ENCODE measurements at regions not wholly inside any gene's neighbourhood (a gene's known extent, or its start where the extent isn't known, plus 50 kb on each side); places are given as distances from the start of the nearest gene placed in this dataset.
"Not testable (repeated sequence)": the region's sequence is repeated elsewhere in the genome, so short reads cannot be mapped to it uniquely, and the experiment has no call there.

DNA sequence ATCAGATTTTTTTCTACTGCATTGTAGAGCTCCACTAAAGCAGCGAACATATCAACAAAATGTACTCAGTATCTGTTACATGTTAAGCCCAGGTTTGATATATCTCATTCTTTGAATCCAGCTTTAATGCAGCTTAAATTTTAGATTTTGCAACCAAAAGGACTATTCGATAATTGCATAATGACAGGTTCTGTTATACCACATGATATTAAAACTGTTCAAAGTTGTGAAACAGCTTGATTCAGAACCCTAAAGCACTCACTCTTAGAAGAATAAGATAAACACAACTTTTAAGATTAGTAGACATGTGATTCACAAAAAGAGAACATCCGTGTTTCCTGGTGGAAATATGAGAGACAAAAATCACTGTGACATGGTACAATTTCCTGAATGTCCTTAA, 427.9 kb downstream of the CDH11 start:
- Histone ChIP-seq H3K36me3 (ENCODE audit: insufficient read depth, low read length) (no peaks in the 10 kb centered on the region), H3K27me3 (ENCODE audit: control insufficient read depth, insufficient read depth, low read length) (no peaks in the 10 kb centered on the region), H3K9ac (ENCODE audit: low read depth, low read length) (no peak overlapping the region), H3K4me2 (ENCODE audit: low read length) (no peak overlapping the region), H3K4me3 (ENCODE audit: low read length) (no peak overlapping the region), H3K4me1 (ENCODE audit: control insufficient read depth, insufficient read depth, low read length) (peaks cover 7% of the 10 kb centered on the region), H3K9me3 (replicated peaks; ENCODE audit: low read length) (no peaks in the 10 kb centered on the region)

- Histone ChIP-seq H3K9ac (ENCODE audit: low read depth, low read length) (no peak overlapping the region), H3K4me2 (ENCODE audit: low read length) (no peak overlapping the region), H3K4me3 (ENCODE audit: low read length) (no peak overlapping the region), H3K36me3 (ENCODE audit: insufficient read depth, low read length) (no peaks in the 10 kb centered on the region), H3K27me3 (ENCODE audit: control insufficient read depth, insufficient read depth, low read length) (no peaks in the 10 kb centered on the region), H3K9me3 (replicated peaks; ENCODE audit: low read length) (no peaks in the 10 kb centered on the region), H3K4me1 (ENCODE audit: control insufficient read depth, insufficient read depth, low read length) (no peaks in the 10 kb centered on the region)
Measured at GRCh38 chr16:64687786-64688185, 434.1 kb downstream of the CDH11 start.

DNA sequence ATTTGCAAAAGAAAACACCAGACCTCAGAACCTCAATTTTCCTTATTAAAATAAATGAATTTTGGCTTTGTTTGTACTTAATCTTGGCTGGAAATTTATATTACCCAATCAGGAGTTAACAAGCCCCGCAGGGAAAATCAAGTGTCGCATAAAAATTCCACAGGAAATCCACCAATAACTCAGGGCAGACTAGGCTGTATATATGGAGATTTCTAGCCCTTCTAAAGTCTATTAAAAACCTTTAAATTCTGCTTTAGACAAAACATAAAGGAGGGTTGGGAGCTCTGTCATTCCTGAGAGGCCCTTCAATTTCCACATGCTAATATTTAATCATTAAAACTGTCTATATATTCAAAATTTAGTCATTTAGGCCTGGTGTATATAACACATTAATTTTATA, 434.7 kb downstream of the CDH11 start:
- Histone ChIP-seq H3K4me2 (ENCODE audit: low read length) (no peak overlapping the region), H3K36me3 (ENCODE audit: insufficient read depth, low read length) (no peaks in the 10 kb centered on the region), H3K9ac (ENCODE audit: low read depth, low read length) (no peak overlapping the region), H3K9me3 (replicated peaks; ENCODE audit: low read length) (no peaks in the 10 kb centered on the region), H3K27me3 (ENCODE audit: control insufficient read depth, insufficient read depth, low read length) (no peaks in the 10 kb centered on the region), H3K4me3 (ENCODE audit: low read length) (no peak overlapping the region), H3K4me1 (ENCODE audit: control insufficient read depth, insufficient read depth, low read length) (no peaks in the 10 kb centered on the region)

DNA sequence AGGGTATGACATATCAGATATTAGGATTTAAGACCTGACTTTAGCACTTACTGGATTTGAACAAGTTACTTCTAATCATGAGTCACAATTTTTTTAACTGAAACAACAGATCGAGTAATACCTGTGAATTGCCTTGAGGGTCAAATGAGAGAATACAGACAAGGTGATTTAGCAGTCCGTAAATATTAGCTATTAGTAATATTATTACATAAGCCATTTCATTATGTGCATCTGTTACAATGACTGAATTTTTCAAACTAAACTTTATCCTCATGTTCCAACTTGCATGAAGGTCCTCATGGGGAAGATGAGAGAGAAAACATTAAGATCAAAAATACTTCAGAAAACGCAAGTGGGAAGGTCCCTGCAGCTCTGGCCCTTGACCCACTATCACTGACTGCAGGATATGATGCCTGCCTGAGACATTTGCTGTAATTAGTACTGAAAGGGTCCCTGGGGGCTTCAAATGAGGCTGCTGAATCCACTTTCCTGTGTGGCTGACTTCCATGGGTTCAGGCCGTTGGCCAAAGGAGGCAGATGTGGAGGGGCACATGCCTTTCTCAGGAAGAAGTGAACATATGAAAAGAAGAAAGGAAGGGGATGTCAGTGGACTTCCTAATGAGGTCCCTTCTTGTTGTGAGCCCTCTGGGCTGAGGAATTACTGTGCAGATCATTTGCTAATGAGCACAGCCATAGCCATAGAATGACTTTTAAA, 441.7 kb downstream of the CDH11 start:
- no peaks in the 10 kb centered on the region for H3K9me3 ChIP-seq (replicated peaks; ENCODE audit: low read length)
- H3K27me3 ChIP-seq (ENCODE audit: control insufficient read depth, insufficient read depth, low read length) = no peaks in the 10 kb centered on the region
- no peaks in the 10 kb centered on the region for H3K4me1 ChIP-seq (ENCODE audit: control insufficient read depth, insufficient read depth, low read length)
- H3K9ac ChIP-seq (ENCODE audit: low read depth, low read length) = no peak overlapping the region
- no peaks in the 10 kb centered on the region for H3K36me3 ChIP-seq (ENCODE audit: insufficient read depth, low read length)
- H3K4me3 ChIP-seq (ENCODE audit: low read length) = no peak overlapping the region
- H3K4me2 ChIP-seq (ENCODE audit: low read length) = no peak overlapping the region

GRCh38 chr16:64669573-64669972, 452.3 kb downstream of the CDH11 start:
- Histone ChIP-seq H3K4me2 (ENCODE audit: low read length) (no peak overlapping the region), H3K36me3 (ENCODE audit: insufficient read depth, low read length) (no peaks in the 10 kb centered on the region), H3K27me3 (ENCODE audit: control insufficient read depth, insufficient read depth, low read length) (no peaks in the 10 kb centered on the region), H3K4me1 (ENCODE audit: control insufficient read depth, insufficient read depth, low read length) (no peaks in the 10 kb centered on the region), H3K9ac (ENCODE audit: low read depth, low read length) (no peak overlapping the region), H3K9me3 (replicated peaks; ENCODE audit: low read length) (no peaks in the 10 kb centered on the region), H3K4me3 (ENCODE audit: low read length) (no peak overlapping the region)

- Histone ChIP-seq H3K4me3 (ENCODE audit: low read length) (no peak overlapping the region), H3K27me3 (ENCODE audit: control insufficient read depth, insufficient read depth, low read length) (no peaks in the 10 kb centered on the region), H3K9me3 (replicated peaks; ENCODE audit: low read length) (no peaks in the 10 kb centered on the region), H3K4me2 (ENCODE audit: low read length) (no peak overlapping the region), H3K4me1 (ENCODE audit: control insufficient read depth, insufficient read depth, low read length) (no peaks in the 10 kb centered on the region), H3K36me3 (ENCODE audit: insufficient read depth, low read length) (no peaks in the 10 kb centered on the region), H3K9ac (ENCODE audit: low read depth, low read length) (no peak overlapping the region)
Measured at GRCh38 chr16:64667334-64667877, 454.5 kb downstream of the CDH11 start.

GRCh38 chr16:64662312-64662711, 459.6 kb downstream of the CDH11 start:
- H3K27me3 ChIP-seq (ENCODE audit: control insufficient read depth, insufficient read depth, low read length); H3K9me3 ChIP-seq (replicated peaks; ENCODE audit: low read length); H3K9ac ChIP-seq (ENCODE audit: low read depth, low read length); H3K4me1 ChIP-seq (ENCODE audit: control insufficient read depth, insufficient read depth, low read length); H3K4me3 ChIP-seq (ENCODE audit: low read length); H3K36me3 ChIP-seq (ENCODE audit: insufficient read depth, low read length); H3K4me2 ChIP-seq (ENCODE audit: low read length): not testable (repeated sequence)

GRCh38 chr16:64659866-64660265, 462.0 kb downstream of the CDH11 start:
- Histone ChIP-seq H3K4me3 (ENCODE audit: low read length) (no peak overlapping the region), H3K36me3 (ENCODE audit: insufficient read depth, low read length) (no peaks in the 10 kb centered on the region), H3K4me2 (ENCODE audit: low read length) (no peak overlapping the region), H3K9ac (ENCODE audit: low read depth, low read length) (no peak overlapping the region), H3K9me3 (replicated peaks; ENCODE audit: low read length) (no peaks in the 10 kb centered on the region), H3K4me1 (ENCODE audit: control insufficient read depth, insufficient read depth, low read length) (peaks cover 9% of the 10 kb centered on the region), H3K27me3 (ENCODE audit: control insufficient read depth, insufficient read depth, low read length) (no peaks in the 10 kb centered on the region)

DNA sequence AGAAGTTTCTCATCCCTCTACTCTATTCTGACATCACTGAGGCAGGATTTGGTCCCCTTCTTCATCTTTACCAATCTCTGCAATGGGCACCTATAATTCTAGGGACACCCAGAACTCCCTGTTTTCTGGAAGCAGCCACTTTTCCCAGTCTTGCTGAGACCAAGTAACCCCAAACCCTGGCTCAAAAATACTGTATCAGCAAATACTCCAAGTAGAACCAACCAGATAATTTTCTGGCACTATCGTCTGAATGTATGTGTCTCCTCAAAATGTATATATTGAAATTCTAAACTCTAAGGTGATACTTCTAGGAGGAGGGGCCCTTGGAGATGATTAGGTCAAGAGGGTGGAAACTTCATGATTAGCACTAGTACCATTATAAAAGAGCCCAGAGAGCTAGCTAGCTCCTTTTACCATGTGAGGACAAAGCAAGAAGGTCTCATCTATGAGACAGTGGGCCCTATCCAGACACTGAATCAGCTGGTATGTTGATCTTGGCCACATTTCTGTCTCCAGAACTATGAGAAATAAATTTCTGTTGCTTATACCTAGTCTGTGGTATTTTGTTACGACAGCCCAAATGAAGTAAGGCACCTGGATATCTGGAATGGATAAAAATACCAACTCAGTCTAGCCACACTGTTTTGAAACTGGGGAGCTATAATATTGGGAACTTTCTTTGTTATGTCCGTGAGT, 464.4 kb downstream of the CDH11 start:
- H3K9ac ChIP-seq (ENCODE audit: low read depth, low read length) = no peak overlapping the region
- H3K4me3 ChIP-seq (ENCODE audit: low read length) = no peak overlapping the region
- no peak overlapping the region for H3K4me2 ChIP-seq (ENCODE audit: low read length)
- no peaks in the 10 kb centered on the region for H3K27me3 ChIP-seq (ENCODE audit: control insufficient read depth, insufficient read depth, low read length)
- H3K4me1 ChIP-seq (ENCODE audit: control insufficient read depth, insufficient read depth, low read length) = peaks cover 12% of the 10 kb centered on the region
- H3K9me3 ChIP-seq (replicated peaks; ENCODE audit: low read length) = no peaks in the 10 kb centered on the region
- no peaks in the 10 kb centered on the region for H3K36me3 ChIP-seq (ENCODE audit: insufficient read depth, low read length)

- peaks cover 12% of the 10 kb centered on the region for H3K4me1 ChIP-seq (ENCODE audit: control insufficient read depth, insufficient read depth, low read length)
- H3K36me3 ChIP-seq (ENCODE audit: insufficient read depth, low read length) = no peaks in the 10 kb centered on the region
- no peak overlapping the region for H3K4me3 ChIP-seq (ENCODE audit: low read length)
- no peak overlapping the region for H3K9ac ChIP-seq (ENCODE audit: low read depth, low read length)
- H3K27me3 ChIP-seq (ENCODE audit: control insufficient read depth, insufficient read depth, low read length) = no peaks in the 10 kb centered on the region
- H3K9me3 ChIP-seq (replicated peaks; ENCODE audit: low read length) = no peaks in the 10 kb centered on the region
- H3K4me2 ChIP-seq (ENCODE audit: low read length) = no peak overlapping the region
Measured at GRCh38 chr16:64656471-64656870, 465.4 kb downstream of the CDH11 start.

- Histone ChIP-seq H3K4me1 (ENCODE audit: control insufficient read depth, insufficient read depth, low read length) (peaks cover 12% of the 10 kb centered on the region), H3K27me3 (ENCODE audit: control insufficient read depth, insufficient read depth, low read length) (no peaks in the 10 kb centered on the region), H3K9ac (ENCODE audit: low read depth, low read length) (no peak overlapping the region), H3K9me3 (replicated peaks; ENCODE audit: low read length) (no peaks in the 10 kb centered on the region), H3K4me3 (ENCODE audit: low read length) (no peak overlapping the region), H3K36me3 (ENCODE audit: insufficient read depth, low read length) (no peaks in the 10 kb centered on the region), H3K4me2 (ENCODE audit: low read length) (no peak overlapping the region)
Measured at GRCh38 chr16:64654178-64654577, 467.7 kb downstream of the CDH11 start.

- H3K36me3 ChIP-seq (ENCODE audit: insufficient read depth, low read length) = no peaks in the 10 kb centered on the region
- H3K4me3 ChIP-seq (ENCODE audit: low read length) = no peak overlapping the region
- H3K9ac ChIP-seq (ENCODE audit: low read depth, low read length) = no peak overlapping the region
- no peaks in the 10 kb centered on the region for H3K4me1 ChIP-seq (ENCODE audit: control insufficient read depth, insufficient read depth, low read length)
- H3K4me2 ChIP-seq (ENCODE audit: low read length) = no peak overlapping the region
- no peaks in the 10 kb centered on the region for H3K9me3 ChIP-seq (replicated peaks; ENCODE audit: low read length)
- H3K27me3 ChIP-seq (ENCODE audit: control insufficient read depth, insufficient read depth, low read length) = no peaks in the 10 kb centered on the region
Measured at GRCh38 chr16:64648282-64648681, 473.6 kb downstream of the CDH11 start.
